ENCODE measurements at regions not wholly inside any gene's neighbourhood (a gene's known extent, or its start where the extent isn't known, plus 50 kb on each side); places are given as distances from the start of the nearest gene placed in this dataset.

- Mint-ChIP-seq H3K4me1 (ENCODE audit: unreplicated experiment) (no peaks in the 10 kb centered on the region), H3K27me3 (ENCODE audit: unreplicated experiment) (peaks cover 4% of the 10 kb centered on the region), H3K4me3 (ENCODE audit: unreplicated experiment) (no peak overlapping the region), H3K27ac (ENCODE audit: unreplicated experiment) (no peak overlapping the region), H3K36me3 (ENCODE audit: low read depth, unreplicated experiment) (no peaks in the 10 kb centered on the region), H3K9me3 (ENCODE audit: unreplicated experiment) (no peaks in the 10 kb centered on the region)
- TF ChIP-seq CTCF (IDR thresholded peaks at IDR 0.05; ENCODE audit: unreplicated experiment), result no peak
- DNase-seq (ENCODE audit: low spot score), result no peak
Observed at GRCh38 chr4:8768357-8768999, 103.2 kb downstream of the HMX1 start.

GRCh38 chr4:8766610-8767009 lies 105.0 kb downstream of the HMX1 start:
- no peaks in the 10 kb centered on the region for H3K4me1 Mint-ChIP-seq (ENCODE audit: unreplicated experiment)

GRCh38 chr4:8765631-8766590 lies 105.7 kb downstream of the HMX1 start:
- Mint-ChIP-seq H3K4me1 (ENCODE audit: unreplicated experiment) (no peaks in the 10 kb centered on the region), H3K27ac (ENCODE audit: unreplicated experiment) (no peak overlapping the region), H3K36me3 (ENCODE audit: low read depth, unreplicated experiment) (no peaks in the 10 kb centered on the region), H3K9me3 (ENCODE audit: unreplicated experiment) (no peaks in the 10 kb centered on the region), H3K4me3 (ENCODE audit: unreplicated experiment) (no peak overlapping the region), H3K27me3 (ENCODE audit: unreplicated experiment) (peaks cover 4% of the 10 kb centered on the region)
- no peak for DNase-seq (ENCODE audit: low spot score)
- TF ChIP-seq CTCF (IDR thresholded peaks at IDR 0.05; ENCODE audit: unreplicated experiment), result no peak

More at GRCh38 chr4:8766610-8767009, 105.0 kb downstream of the HMX1 start:
- Mint-ChIP-seq H3K27me3 (ENCODE audit: unreplicated experiment) (peaks cover 4% of the 10 kb centered on the region), H3K9me3 (ENCODE audit: unreplicated experiment) (no peaks in the 10 kb centered on the region), H3K36me3 (ENCODE audit: low read depth, unreplicated experiment) (no peaks in the 10 kb centered on the region), H3K4me3 (ENCODE audit: unreplicated experiment) (no peak overlapping the region), H3K27ac (ENCODE audit: unreplicated experiment) (no peak overlapping the region)
- no peak for TF ChIP-seq CTCF (IDR thresholded peaks at IDR 0.05; ENCODE audit: unreplicated experiment)
- DNase-seq (ENCODE audit: low spot score), result no peak

GRCh38 chr4:8765084-8765483 lies 106.6 kb downstream of the HMX1 start:
- TF ChIP-seq CTCF (IDR thresholded peaks at IDR 0.05; ENCODE audit: unreplicated experiment), result no peak
- H3K27ac Mint-ChIP-seq (ENCODE audit: unreplicated experiment), result no peak overlapping the region
- H3K36me3 Mint-ChIP-seq (ENCODE audit: low read depth, unreplicated experiment), result no peaks in the 10 kb centered on the region
- no peak overlapping the region for H3K4me3 Mint-ChIP-seq (ENCODE audit: unreplicated experiment)
- H3K4me1 Mint-ChIP-seq (ENCODE audit: unreplicated experiment), result no peaks in the 10 kb centered on the region
- DNase-seq (ENCODE audit: low spot score), result no peak
- H3K9me3 Mint-ChIP-seq (ENCODE audit: unreplicated experiment), result no peaks in the 10 kb centered on the region
- peaks cover 3% of the 10 kb centered on the region for H3K27me3 Mint-ChIP-seq (ENCODE audit: unreplicated experiment)

Data from endothelial cell (in vitro differentiated cells).